ENCODE measurements at regions not wholly inside any gene's neighbourhood (a gene's known extent, or its start where the extent isn't known, plus 50 kb on each side); places are given as distances from the start of the nearest gene placed in this dataset.

DNA sequence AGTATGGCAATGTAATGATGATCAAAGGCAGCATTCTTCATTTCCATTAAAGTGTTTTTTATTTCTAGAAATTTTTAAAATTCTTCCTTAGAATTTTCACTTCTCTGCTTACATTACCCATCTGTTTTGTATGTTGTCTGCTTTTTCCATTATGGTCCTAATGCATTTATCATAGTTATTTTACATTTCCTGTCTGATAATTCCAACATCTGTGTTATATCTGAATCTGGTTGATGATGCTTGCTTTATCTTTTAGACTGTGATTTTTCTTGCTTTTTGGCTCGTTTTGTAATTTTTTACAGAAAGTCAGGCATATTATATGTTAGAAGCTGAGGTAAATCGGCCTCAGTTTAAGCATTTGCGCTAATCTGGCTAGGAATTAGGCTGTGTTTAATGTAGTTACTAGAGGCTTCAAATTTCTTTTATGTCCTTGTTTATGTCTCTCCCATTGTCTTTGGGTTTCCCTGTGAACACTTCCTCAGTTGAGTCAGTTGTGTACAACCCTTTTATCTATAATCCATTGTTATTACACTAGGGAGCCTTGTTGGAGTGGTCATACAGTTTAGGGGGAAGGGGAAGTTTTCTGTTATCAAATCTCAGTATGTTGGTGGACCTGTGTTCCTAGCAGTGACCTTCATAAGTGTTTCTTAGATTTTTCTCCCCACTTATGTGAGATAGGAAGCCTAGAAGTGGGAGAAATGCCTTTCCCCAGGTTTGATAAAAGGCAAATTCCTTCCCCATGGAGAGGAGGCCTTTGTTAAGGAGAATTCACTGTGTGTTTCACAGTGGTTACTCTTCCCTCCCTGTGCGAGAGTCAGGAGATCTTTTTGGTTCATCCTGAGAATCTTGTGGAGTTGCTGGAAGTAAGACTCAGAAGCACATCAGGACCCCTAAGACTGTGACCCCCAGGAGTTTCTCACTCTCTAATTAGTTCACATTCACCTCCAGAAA lies 437.5 kb downstream of the INSC start:
- H3K36me3 ChIP-seq = no peaks in the 10 kb centered on the region
- H3K4me1 ChIP-seq = no peaks in the 10 kb centered on the region
- no peak overlapping the region for H3K9ac ChIP-seq
- no peak for TF ChIP-seq Cebpa-rat (IDR thresholded peaks at IDR 0.05)
- H3K4me3 ChIP-seq = no peak overlapping the region
- H3K27me3 ChIP-seq = no peaks in the 10 kb centered on the region
- H3K4me2 ChIP-seq = no peak overlapping the region
- H3K27ac ChIP-seq = no peak overlapping the region
- no peaks in the 10 kb centered on the region for H4K20me1 ChIP-seq
- H3K9me3 ChIP-seq = no peaks in the 10 kb centered on the region

DNA sequence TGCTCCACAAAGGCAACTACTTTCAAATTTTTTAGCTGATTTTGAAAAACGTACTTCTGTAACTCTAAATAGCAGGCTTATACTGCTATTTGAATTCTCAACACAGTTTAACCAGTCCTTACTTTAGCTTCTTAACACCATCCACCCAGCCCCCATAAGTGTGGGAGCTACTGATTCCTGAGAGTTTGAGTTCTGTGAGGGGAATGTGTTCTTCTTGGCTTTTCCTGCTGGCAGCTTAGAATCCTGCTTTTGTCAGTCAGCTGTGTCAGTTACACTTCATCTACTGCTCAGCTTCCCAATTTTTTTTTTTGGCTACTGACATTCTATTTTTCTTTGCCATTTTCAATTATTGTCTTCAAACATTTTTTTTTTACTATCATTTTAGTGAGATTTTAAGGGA lies 440.4 kb downstream of the INSC start:
- H4K20me1 ChIP-seq = no peaks in the 10 kb centered on the region
- TF ChIP-seq Cebpa-rat (IDR thresholded peaks at IDR 0.05) = no peak
- H3K9me3 ChIP-seq = 0 out of 2 replicates have a peak, but pooled peaks cover under 1% of the 10 kb centered on the region
- peaks cover 7% of the 10 kb centered on the region for H3K4me1 ChIP-seq
- H3K36me3 ChIP-seq = no peaks in the 10 kb centered on the region
- no peak overlapping the region for H3K4me2 ChIP-seq
- H3K27me3 ChIP-seq = no peaks in the 10 kb centered on the region
- no peak overlapping the region for H3K9ac ChIP-seq
- no peak overlapping the region for H3K4me3 ChIP-seq
- no peak overlapping the region for H3K27ac ChIP-seq

DNA sequence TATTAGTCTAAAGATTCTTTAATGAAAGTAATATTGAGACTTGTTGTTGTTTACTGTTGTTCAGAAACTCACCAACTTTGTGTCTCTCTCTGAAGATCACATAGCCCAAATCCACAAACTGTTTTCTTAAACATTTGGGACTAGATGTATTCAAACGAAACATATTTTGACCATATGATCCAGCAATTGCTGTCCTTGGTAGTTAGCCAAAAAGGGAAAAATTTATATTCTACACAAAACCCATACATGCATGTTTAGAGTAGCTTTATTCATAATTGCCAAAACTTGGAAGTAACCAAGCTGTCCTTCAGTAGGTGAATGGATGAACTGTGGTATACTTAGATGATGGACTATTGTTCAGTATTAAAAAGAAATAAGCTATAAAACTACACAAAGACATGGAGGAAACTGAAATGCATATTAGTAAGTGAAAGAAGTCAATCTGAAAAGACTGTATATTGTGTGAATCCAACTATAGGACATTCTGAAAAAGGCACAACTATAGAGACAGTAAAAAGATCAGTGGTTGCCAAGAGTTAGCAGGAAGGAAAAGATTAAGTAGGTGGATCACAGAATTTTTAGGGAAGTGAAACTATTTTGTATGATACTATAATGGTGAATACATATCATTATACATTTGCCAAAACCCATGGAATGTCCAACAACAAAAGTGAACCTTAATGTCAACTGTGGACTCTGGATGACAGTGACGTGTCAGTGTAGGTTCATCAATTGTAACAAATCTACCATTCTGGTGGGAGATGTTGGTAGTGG lies 442.9 kb downstream of the INSC start:
- Histone ChIP-seq H3K27me3 (no peaks in the 10 kb centered on the region), H3K4me3 (no peak overlapping the region), H3K9me3 (peaks cover 16% of the 10 kb centered on the region; the same call in 1 of the 2 replicates), H3K36me3 (no peaks in the 10 kb centered on the region), H3K4me2 (no peak overlapping the region; the same call in 1 of the 2 replicates), H3K4me1 (peaks cover 7% of the 10 kb centered on the region), H4K20me1 (no peaks in the 10 kb centered on the region), H3K9ac (no peak overlapping the region), H3K27ac (no peak overlapping the region)
- no peak for TF ChIP-seq Cebpa-rat (IDR thresholded peaks at IDR 0.05)

DNA sequence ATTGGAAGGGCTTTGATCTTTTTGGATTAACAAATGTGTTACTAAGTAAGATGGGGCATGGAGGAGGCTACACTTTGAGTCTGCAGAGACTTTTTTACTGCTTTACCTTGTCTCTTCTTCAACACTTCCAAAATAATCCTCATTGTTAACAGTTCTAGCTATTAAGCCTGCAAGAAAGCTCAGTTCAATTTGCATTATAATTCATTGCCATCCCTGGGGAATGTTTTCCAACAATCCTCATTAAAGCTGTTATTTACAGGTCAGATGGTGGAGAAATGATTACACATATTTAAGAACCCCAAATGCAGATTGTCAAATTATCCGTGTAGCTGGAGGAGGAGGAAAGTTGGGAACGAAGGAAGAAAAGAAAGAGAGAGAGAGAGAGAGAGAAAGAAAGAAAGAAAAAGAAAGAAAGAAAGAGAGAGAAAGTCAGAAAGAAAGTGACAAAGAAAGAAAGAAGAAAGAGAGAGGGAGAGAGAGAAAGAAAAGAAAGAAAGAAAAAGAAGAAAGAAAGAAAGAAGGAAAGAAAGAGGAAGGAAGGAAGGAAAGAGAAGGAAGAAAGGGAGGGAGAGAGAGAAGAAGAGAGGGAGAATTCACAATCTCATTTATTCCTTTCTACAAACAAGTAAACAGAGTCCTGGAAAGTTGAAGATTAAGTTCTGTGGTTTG lies 443.9 kb downstream of the INSC start:
- Histone ChIP-seq H3K9ac (no peak overlapping the region), H3K4me1 (peaks cover 7% of the 10 kb centered on the region), H3K9me3 (peaks cover 16% of the 10 kb centered on the region; the same call in 1 of the 2 replicates), H4K20me1 (no peaks in the 10 kb centered on the region), H3K4me3 (no peak overlapping the region), H3K4me2 (no peak overlapping the region), H3K36me3 (no peaks in the 10 kb centered on the region), H3K27ac (no peak overlapping the region), H3K27me3 (no peaks in the 10 kb centered on the region)
- TF ChIP-seq Cebpa-rat (IDR thresholded peaks at IDR 0.05) = no peak

DNA sequence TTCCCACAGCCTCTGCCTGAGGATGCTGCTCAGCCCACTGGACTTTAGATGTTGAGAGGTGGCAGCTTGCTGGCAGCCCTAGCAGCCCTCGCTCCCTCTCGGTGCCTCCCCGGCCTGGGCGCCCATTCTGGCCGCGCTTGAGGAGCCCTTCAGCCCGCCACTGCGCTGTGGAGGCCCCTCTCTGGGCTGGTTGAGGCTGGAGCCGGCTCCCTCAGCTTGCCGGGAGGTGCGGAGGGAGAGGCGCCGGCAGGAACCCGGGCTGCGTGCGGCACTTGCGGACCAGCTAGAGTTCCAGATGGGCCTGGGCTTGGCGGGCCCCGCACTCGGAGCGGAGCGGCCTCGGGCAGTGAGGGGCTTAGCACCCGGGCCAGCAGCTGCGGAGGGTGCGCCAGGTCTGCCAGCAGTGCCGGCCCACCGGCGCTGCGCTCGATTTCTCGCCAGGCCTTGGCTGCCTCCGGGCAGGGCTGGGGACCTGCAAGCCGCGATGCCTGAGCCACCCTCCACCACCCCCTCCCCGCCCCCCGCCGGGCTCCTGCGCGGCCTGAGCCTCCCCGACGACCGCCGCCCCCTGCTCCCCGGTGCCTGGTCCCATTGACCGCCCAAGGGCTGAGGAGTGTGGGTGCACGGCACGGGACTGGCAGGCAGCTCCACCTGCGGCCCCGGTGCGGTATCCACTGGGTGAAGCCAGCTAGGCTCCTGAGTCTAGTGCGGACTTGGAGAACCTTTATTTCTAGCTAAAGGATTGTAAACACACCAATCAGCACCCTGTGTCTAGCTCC lies 446.2 kb downstream of the INSC start:
- Histone ChIP-seq H3K9me3 (peaks cover 16% of the 10 kb centered on the region; the same call in 1 of the 2 replicates), H3K27ac (no peak overlapping the region), H3K4me3 (no peak overlapping the region), H3K4me2 (no peak overlapping the region), H3K9ac (no peak overlapping the region), H3K27me3 (no peaks in the 10 kb centered on the region), H4K20me1 (no peaks in the 10 kb centered on the region), H3K4me1 (peaks cover 7% of the 10 kb centered on the region), H3K36me3 (no peaks in the 10 kb centered on the region)
- no peak for TF ChIP-seq Cebpa-rat (IDR thresholded peaks at IDR 0.05)

DNA sequence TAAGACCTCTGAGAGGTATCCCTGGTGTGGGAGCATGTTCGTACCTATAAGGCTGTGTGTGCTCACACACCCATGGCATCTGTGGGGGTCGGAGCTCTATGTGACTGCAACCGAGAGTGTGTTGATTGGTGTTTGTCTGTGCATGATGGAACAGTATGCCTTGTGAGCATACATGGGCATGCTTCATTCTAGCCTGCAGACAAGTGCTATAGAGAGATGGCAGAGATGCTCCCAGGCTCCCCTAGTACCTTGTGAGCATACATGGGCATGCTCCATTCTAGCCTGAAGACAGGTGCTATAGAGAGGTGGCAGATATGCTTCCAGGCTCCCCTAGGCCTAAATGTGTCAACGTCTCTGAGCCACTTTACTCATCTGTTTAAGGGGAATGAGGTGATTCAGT lies 447.5 kb downstream of the INSC start:
- no peak overlapping the region for H3K4me3 ChIP-seq
- H3K9me3 ChIP-seq = peaks cover 16% of the 10 kb centered on the region; the same call in 1 of the 2 replicates
- no peaks in the 10 kb centered on the region for H3K36me3 ChIP-seq
- H3K27ac ChIP-seq = no peak overlapping the region
- TF ChIP-seq Cebpa-rat (IDR thresholded peaks at IDR 0.05) = no peak
- H3K4me2 ChIP-seq = no peak overlapping the region
- H3K27me3 ChIP-seq = no peaks in the 10 kb centered on the region
- H3K4me1 ChIP-seq = peaks cover 7% of the 10 kb centered on the region
- H3K9ac ChIP-seq = no peak overlapping the region
- H4K20me1 ChIP-seq = no peaks in the 10 kb centered on the region

DNA sequence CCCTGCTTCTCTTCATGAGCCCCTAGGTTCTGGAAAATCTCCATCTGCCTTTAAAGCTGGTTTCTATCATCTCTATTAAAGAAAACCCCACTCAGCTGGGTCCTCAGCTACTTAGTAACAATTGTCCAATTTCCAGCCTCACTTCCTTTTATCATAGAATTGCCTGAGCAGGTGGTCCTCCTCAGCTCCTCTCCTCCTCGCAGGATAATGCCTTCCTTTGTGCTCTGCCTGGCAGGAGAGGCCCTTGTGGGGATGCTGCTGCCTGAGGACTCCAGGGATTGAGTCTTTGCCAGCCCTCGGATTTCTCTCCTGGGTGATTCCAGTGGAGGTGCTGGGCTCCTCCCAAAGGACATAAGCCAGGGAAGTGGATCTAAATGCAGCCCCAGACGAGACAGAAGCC lies 448.3 kb downstream of the INSC start:
- Histone ChIP-seq H3K36me3 (no peaks in the 10 kb centered on the region), H3K4me2 (no peak overlapping the region), H3K27me3 (no peaks in the 10 kb centered on the region), H3K4me1 (peaks cover under 1% of the 10 kb centered on the region; the same call in 1 of the 2 replicates), H3K27ac (no peak overlapping the region), H4K20me1 (no peaks in the 10 kb centered on the region), H3K9ac (no peak overlapping the region), H3K4me3 (no peak overlapping the region), H3K9me3 (peaks cover 16% of the 10 kb centered on the region; the same call in 1 of the 2 replicates)
- TF ChIP-seq Cebpa-rat (IDR thresholded peaks at IDR 0.05) = no peak

DNA sequence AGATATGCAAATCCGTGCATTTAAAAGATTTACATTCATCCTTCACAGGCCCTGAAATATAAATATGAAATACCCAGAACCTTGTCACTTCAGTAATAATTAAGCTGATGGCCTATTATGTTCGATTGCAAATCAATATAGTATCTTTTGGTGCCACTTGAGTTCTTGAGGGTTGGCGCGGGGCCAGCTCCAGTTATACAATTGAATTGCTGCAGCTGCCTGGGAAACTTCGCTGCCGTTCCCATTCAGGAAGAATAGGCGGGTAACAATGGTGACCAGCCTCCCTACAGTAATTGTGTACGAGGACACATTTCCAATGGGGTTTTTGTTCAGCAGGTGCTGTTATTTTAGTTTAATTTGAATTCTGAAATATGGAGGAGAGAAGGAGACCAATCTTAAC lies 451.2 kb downstream of the INSC start:
- peaks cover 8% of the 10 kb centered on the region; the same call in 1 of the 2 replicates for H3K9me3 ChIP-seq
- H3K9ac ChIP-seq = no peak overlapping the region
- no peak overlapping the region for H3K4me2 ChIP-seq
- no peaks in the 10 kb centered on the region for H3K4me1 ChIP-seq
- no peaks in the 10 kb centered on the region for H3K36me3 ChIP-seq
- no peaks in the 10 kb centered on the region for H4K20me1 ChIP-seq
- no peaks in the 10 kb centered on the region for H3K27me3 ChIP-seq
- H3K4me3 ChIP-seq = no peak overlapping the region
- TF ChIP-seq Cebpa-rat (IDR thresholded peaks at IDR 0.05) = no peak
- no peak overlapping the region for H3K27ac ChIP-seq

DNA sequence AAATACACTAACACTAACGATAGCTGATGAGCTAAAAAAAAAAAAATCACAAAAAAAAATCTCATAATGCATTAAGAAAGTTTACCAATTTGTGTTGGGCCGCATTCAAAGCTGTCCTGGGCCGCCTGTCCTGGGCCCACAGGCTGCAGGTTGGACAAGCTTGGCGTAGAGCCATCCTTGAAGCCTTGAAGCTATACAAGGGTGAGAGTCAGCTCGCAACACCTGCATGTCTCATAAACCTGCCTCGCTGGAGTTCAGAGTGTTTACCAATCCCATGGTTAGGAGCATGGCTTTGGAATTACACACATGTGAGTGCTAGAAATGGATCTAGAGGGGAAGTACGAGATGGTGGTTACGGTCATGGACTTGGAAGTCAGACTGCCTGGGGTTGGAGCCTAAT lies 453.7 kb downstream of the INSC start:
- H3K4me2 ChIP-seq = no peak overlapping the region
- H3K4me1 ChIP-seq = no peaks in the 10 kb centered on the region
- no peaks in the 10 kb centered on the region for H3K36me3 ChIP-seq
- H3K27ac ChIP-seq = no peak overlapping the region
- TF ChIP-seq Cebpa-rat (IDR thresholded peaks at IDR 0.05) = no peak
- no peaks in the 10 kb centered on the region for H3K27me3 ChIP-seq
- H3K9me3 ChIP-seq = no peaks in the 10 kb centered on the region
- no peak overlapping the region for H3K4me3 ChIP-seq
- no peaks in the 10 kb centered on the region for H4K20me1 ChIP-seq
- no peak overlapping the region for H3K9ac ChIP-seq

Data from BLaER1 (cell line).